Left cardiac atrium (tissue), 4 donors: ENCODE measurements at regions not wholly inside any gene's neighbourhood (a gene's known extent, or its start where the extent isn't known, plus 50 kb on each side); places are given as distances from the start of the nearest gene placed in this dataset.

Experiments
- ATAC-seq, 2 donors: fragments of 200-7000 bp; cut with Tn5 transposase; one replicate each; pipeline ENCODE4 v1.9.1; 2020; ENCODE audit warnings: mild to moderate bottlenecking in 2 of 2, moderate library complexity in 2 of 2
- DNase-seq: peaks from one replicate; pipeline ENCODE4 v3.0.0-alpha.2; 2020
- intact Hi-C, 2 donors: fragments of 100-400 bp; cut with DNase I; formaldehyde crosslinking; loops; one replicate each; pipeline versions ENCODE4 v1.14.1 to v1.15.1; 2022 to 2023
- donor health status: DM: no; HTN: yes; CAD: no.
- donor health status: DM: no; HTN: yes; CAD: no; lungs with severe emphysema.
- donor health status: DM: yes; HTN: yes; CAD: no.
- donor health status: Dilated cardiomyopathy.

DNA sequence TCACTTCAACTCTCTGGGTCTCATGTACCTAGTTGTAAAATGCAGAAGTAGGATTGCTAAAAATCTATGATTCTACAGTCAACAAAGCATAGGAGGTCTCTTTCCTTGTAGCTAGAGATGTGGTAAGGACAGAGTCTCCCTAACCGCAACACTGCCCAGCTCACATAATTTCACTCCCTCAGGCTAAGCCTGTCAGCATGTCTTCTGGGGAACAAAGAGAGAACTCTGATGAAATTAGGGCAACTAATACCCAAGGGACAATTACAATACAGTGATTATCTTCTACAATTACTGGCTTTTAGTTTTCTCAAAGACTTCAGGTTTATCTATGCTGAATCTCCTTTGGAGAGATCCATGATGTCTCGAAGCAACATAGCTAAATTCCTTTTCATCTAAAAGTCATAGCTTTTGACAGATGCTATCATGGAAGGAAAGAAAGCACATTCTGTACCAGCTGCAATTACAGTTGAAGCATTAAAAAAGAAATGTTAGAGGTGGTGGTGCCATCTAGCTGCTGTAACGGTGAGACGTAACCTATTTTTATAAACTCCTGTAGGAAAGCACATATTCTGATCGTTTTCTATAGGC lies 141.1 kb upstream of the TARS1 start:
- no peak for DNase-seq
- intact Hi-C loops: loop anchor here in 1 of 2 donors (5.0 kb wide), 1 partner anchor 592 kb away; no protein-coding TSS in a partner anchor
- peak; percentile 68 to 80 for ATAC-seq

DNA sequence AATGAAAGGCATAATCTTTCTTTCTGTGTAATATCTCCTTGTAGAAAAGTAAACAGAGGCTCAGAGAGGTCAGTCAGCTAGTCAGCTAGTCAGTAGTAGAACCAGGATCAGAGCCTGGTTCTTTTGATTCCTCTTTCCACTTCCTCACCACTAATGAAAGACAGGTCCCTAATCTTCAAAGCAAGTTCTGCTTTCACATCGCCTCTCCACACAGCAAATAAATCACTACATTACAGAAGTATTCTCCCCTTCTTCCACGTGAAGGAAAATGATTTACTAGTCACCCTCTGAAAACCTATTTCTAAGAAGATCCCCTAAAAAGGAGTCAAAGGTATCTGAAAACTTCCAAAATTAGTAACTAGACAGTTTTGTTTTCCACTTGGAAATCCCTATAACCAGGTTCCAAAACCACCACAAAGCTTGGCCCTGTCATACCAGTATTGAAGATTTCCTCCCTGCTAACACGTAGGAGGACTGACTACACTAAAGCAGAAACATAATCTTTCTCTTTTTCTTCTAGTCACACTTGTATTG lies 140.5 kb upstream of the TARS1 start:
- ATAC-seq: peak; percentile 44 to 67
- intact Hi-C loops: loop anchor here in 1 of 2 donors (5.0 kb wide), 1 partner anchor 593 kb away; no protein-coding TSS in a partner anchor
- DNase-seq: no peak

DNA sequence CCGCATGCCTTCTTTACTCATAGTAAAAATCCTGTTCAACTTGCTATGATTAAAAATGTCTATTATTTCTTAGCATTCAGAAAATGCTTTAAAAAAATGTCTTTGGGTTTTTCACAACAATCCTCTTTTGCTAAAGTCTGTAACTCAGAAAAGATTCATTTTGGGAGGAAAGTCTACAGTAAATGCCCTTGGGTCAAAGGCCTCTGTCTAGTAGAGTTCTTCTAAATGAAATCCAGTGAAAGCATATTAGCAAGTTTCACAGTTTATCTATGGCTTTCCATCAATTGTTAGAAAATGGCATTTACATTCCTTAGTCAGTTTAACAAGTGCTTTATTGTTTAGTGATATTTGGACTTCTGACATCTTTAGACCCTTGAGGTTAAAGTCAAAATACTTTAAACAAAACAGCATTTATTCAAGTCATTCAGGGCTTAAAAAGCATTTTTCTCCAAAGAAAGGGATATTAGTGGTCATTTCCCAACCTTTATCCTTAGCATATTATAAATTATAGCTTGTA lies 137.1 kb upstream of the TARS1 start:
- DNase-seq (no peak), ATAC-seq (no peak)
- intact Hi-C loops: loop anchor here in 1 of 2 donors (5.0 kb wide), 1 partner anchor 596 kb away; no protein-coding TSS in a partner anchor

DNA sequence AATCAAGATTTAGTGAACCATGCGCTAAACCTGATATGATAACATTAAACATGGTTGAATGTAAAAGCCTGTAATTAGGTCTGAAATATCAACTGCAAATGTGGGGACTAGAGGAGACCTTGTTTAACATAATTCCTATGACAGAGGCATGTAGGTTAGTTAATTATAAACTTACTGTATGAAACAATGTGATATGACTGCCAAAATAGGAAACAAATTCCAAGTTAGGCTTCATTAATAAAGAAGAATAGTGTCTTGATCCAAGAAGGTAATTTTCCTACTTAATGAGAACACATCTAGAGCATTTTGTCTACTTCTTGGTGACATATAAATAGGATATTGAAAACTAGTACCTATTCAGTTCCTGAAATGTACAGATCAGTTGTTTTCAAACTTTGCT lies 136.2 kb upstream of the TARS1 start:
- ATAC-seq: no peak
- intact Hi-C loops: loop anchor here in 1 of 2 donors (5.0 kb wide), 1 partner anchor 597 kb away; no protein-coding TSS in a partner anchor
- DNase-seq: no peak

DNA sequence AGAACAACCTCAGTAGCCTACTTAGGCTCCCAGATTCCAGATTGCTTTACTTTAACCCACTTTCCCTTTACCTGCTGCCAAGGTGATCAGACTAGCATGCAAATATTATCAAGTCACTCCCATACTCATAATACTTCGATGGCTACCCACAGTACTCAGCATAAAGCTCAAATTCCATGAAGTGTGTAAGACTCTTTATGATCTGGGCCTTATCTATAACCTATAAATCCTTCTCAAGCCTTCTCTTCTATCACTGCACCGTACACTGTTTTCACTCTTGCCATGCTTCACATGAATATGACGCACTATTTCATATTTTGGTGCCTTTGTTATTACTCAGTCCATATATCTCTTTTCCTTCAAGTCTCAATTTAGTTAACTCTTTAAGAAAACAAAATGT lies 135.2 kb upstream of the TARS1 start:
- intact Hi-C loops: no loop called here
- DNase-seq (no peak), ATAC-seq (no peak)

DNA sequence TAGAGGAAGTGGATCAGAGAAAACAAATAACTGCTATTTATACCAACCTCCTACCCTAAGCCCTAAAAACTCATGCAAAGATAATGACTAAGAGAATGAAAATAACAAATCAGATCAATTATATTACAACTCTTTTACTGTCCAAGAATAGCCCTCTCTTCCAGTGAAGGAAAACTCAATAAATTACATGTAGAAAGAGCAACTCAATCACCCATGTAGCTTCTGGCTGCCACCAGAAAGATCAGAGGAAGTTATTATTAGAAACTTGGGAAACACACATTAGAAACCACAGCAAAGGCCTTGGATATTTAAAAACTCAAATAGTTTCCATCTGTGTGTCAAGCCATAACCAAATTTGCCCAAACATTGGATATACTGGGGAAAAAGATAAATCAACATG lies 134.0 kb upstream of the TARS1 start:
- intact Hi-C loops: no loop called here
- DNase-seq (no peak), ATAC-seq (no peak)

DNA sequence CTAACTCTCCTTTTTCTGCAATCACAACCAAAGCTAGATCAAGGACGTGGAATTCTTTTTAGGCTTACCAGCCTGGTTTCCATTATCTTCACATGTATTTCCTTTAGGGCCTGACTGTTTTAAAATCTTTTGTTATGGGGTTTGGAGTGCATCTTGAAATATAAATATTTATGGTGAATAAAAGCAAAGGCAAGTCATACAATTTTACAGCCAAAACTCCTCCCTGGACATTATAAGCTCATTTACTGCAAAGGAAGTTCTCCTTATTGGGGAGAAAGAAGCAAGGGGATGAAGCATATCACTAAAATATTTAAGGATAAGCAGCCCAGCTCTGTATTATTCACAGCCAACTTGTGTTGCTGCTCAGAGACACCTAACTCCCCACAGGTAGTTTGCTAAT lies 132.2 kb upstream of the TARS1 start:
- no peak for DNase-seq
- ATAC-seq: no peak
- intact Hi-C loops: no loop called here

DNA sequence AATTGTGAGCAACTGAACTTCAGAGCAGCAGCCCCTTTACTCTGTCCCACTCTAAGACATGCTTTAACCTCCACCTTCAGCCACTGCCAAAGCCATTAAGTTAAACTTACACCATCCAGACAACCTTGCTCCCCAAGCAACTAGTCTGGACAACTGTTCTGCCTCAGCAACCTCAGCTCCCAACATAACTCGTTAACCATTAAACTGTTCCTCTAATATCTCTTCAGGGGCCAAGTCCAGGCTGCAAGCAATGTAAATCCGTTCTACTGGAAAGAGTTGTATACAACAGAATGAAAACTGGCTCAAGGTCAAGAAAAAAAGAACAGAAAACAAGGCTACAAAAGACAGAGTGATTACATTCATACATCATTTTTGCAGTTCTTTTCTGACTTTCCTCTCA lies 131.7 kb upstream of the TARS1 start:
- intact Hi-C loops: no loop called here
- no peak for DNase-seq
- no peak for ATAC-seq

DNA sequence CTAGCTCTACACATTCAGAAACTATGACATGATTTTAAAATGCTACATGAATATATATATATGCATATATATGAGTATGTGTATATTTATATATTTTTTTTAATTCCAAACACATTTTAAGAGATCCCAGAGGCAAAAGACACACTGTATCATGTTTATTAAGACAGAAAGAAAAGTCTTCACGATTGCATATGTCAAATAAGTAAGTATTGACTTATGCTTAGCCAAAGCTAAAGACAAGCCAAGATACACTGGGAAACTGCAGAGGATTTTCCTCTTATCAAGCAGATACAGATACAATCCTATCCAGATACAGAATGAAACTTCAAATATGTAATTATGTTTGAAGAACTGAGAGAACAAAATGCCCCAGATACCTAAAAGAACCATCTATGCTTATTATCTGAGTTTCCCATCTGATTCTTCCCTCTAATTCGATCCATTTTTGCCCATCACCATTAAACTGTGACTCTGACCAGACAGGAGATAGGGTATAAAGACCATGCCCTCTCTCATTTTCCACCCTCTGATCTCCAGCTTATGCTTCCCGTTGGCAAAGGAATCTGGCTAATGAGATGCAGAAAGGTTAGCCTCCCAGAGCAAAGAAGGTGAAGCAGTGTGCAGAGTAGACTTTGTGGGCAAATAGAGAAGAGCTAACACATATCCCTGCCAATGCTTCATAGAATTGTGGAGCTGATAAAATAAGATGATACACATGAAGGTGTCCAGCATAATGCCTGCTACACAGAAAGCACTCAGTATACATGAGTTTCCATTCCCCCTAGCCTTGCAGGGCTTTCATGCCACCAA lies 131.0 kb upstream of the TARS1 start:
- intact Hi-C loops: no loop called here
- ATAC-seq (no peak), DNase-seq (no peak)

DNA sequence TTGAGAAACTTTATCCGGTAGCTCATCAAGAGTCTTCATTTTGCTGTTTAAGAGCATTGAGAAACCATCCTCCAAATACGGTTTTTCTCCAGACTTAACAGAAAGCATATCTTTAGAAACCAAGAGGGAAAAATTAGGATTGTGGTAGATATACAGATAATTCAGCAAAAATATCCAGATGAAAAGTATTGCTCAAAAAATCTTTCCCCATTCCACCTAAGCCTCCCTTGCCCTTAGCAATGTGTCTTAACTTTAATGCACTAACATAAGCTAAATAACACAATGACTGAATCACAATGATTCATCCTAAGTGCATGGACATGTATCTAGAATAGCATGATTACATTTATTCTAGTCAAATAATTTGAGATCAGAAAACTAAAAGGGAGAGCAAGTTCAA lies 130.3 kb upstream of the TARS1 start:
- DNase-seq (no peak), ATAC-seq (peak in 1 of 2 donors; percentile 63)
- intact Hi-C loops: no loop called here

DNA sequence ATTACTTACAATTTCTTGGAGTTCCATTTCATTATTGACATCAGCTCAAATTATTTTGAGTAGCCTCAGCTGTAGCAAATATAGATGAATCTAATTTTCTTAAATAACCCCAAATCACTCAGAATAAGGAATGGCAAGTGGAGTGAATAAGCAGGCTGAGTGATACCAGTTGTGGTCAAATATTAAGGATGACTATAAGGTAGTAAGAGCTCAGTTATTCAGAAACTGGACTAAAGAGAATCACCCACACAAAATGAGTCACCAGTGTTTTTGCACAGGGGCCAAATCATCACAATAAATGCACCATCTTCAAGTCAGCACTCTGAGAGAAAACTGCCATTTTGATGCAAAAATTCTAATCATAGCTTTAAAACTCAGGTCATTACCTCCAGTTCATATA lies 128.9 kb upstream of the TARS1 start:
- intact Hi-C loops: no loop called here
- ATAC-seq (peak in 1 of 2 donors; percentile 85), DNase-seq (no peak)

DNA sequence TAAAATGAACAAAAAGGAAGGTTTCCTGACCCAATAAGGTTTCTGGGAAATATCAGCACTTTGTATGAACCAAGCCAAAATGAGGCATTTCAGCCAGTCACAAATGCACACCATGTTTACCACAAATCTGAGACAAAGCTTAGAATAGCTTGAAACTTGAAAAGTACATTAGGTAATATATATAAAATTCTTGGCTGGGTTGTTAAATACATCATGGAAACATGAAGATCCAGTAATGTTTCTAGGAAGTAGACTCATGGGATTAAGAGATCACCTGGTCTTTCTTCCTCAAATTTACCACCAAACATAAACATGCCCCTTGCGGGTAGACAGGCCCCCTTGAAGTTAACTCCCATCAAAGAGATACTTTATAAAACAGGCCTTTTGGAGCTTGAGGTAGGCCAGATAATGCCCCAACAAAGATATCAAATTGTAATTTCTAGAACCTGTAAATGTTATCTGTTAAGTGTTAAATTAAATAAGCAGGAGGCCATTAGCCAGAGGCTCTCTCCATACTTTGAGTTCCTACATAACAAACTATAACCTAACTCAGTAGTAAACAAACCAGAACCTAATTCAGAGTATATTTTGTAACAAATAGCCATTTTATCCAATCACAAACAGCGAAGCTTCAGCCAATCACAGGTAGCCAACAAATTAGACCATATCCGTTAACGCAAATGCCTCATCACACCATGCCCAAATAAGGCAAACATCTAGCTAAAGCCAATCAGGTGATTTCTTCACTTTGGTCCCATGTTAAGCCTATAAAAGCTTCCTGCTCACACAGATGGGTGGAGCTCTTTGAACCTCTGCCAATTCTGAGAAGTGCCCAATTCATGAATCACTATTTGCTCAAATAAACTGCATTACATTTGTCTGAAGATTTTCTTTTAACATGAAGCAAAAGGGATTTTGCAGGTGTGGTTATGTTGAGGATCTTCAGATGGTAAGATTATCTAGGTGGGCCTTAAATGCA lies 127.9 kb upstream of the TARS1 start:
- intact Hi-C loops: no loop called here
- DNase-seq (no peak), ATAC-seq (peak in 1 of 2 donors; percentile 76)

DNA sequence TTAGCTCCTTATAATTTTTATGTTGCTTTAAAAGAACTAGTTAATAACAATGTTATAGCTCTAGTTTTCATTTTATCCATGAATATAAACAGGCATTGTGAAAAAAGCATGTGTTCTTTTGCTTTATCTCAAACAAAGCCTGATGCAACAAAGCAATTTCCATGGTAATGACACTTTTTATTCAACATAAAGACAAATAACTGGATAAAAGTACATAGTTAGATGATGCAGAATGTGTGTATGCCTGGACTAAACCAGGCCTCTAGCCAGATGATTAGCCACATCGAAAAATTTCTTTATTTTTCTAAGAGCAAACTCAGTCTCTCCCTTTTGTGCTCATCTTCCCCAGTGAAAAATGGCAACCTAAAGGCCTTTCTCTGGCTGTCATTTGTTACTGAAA lies 125.6 kb upstream of the TARS1 start:
- intact Hi-C loops: no loop called here

DNA sequence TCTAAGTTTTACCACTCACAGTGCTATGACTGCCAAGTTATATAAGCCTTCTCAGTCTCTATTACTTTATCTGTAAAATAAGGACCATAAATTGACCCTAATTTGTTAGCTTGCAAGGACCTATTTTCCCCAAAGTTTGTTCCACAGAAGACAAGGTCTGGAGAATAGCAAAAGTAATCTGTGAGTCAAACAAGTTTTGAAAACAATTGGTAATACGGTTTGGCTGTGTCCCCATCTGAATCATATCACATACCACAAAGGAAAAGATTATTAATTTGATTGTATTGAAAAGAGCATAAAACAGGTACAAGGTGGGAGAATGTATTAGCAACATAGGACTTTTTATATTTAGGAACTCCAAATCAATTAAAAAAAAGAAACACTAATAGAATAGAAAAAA lies 124.0 kb upstream of the TARS1 start:
- intact Hi-C loops: no loop called here
- no peak for ATAC-seq
- DNase-seq: no peak

More for the DNA sequence above, 125.6 kb upstream of the TARS1 start:
- no peak for DNase-seq
- ATAC-seq: no peak

DNA sequence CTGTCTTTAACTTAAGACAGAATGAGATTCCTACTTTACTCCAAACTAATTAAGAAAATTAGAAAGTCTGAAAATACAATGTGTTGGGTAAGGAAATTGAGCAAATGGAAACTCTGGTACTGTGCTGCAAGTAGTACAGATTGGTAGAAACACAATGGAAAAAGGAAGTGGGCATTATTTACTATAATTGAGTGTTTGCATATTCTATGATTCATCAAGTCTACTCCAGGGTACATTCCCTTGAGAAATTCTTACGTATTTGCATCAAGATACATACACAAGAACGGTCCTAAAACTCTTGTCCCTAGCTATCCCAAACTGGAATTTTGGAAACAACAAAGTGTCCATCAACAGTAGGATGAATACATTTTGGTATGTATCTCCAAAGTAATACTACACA lies 123.5 kb upstream of the TARS1 start:
- ATAC-seq (no peak), DNase-seq (no peak)
- intact Hi-C loops: no loop called here

DNA sequence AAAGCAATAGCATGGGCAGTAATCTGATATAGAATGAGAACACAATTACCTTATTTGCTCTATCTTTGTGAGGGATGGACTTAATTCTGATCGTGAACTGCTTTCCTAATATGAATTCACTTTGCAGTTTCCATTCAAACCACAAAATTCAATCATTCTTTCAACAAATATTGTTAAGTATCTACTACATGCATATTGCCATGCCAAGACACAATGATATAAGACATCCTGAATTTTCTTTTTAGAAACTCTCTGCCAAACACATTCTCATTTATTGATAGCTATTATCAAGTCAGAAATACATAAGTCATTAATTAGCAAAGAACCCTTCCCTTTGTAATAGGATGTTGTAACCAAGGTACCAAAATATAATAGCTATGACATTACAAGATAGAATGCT lies 121.6 kb upstream of the TARS1 start:
- ATAC-seq: no peak
- intact Hi-C loops: no loop called here
- DNase-seq: no peak

DNA sequence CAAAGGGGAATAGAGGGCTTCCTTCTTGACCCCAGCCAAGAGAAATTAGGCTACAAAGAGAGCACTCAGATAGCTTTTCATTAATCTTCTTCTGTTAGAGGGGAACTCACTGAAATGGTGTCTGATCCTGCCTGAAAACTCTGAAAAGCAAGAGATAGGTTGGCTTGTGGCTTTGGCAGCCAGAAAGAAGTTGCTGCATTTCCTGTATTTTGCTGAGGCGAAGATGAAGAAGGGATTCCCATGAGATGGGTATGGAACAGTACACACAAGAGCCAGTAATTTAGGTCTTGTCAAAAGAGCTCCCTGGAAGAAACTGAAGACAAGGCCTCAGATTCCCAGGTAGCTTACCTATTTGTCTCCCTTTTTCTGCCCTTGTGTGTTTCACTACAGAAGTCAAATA lies 120.9 kb upstream of the TARS1 start:
- ATAC-seq: no peak

DNA sequence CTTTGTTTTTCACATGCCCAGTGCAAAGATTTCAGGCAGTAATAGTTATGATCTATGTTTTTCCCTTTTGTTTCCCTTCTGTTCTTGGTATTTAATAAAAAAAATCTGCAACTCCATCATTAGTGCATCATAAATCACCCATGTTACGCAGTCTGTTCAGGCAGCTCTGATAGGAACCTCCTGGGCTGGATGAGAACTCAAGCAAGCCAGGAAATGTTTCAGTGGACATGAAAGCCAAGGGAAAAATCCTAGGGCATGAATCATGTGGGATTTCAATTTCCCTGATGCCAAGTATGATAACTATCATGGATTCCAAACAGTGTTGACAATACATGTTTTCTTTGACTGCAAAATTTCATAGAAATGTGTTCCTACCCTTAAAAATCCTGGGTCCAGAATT lies 119.7 kb upstream of the TARS1 start:
- peak; percentile 80 to 96 for ATAC-seq
- DNase-seq: peak; percentile 34
- intact Hi-C loops: no loop called here

More for the DNA sequence above, 120.9 kb upstream of the TARS1 start:
- no peak for DNase-seq
- intact Hi-C loops: no loop called here

DNA sequence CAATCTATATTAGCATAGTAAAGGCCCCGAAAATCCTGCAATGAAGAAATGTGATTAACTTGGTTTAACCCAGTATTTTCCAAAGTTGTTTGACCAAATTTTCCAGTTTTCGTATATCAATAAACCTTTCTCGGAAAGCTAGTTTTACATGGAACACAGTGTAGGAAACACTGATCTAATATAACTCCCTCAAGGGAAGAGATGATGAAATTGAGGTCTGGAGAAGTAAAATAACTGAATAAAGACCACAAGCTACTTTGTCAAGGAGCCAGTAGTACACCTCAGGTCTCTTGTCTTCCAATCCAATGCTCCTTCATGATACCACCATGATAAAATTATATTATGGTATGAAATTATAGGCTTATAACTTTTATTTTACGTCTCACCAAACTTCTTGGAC lies 118.1 kb upstream of the TARS1 start:
- DNase-seq: no peak
- intact Hi-C loops: no loop called here
- ATAC-seq: no peak
